Amniotic stem cell (primary cell): ENCODE measurements at regions not wholly inside any gene's neighbourhood (a gene's known extent, or its start where the extent isn't known, plus 50 kb on each side); places are given as distances from the start of the nearest gene placed in this dataset.

Experiments used
- DNase-seq: peaks from one replicate; lab custom pipeline; 2025; lab: John Stamatoyannopoulos, UW

DNA sequence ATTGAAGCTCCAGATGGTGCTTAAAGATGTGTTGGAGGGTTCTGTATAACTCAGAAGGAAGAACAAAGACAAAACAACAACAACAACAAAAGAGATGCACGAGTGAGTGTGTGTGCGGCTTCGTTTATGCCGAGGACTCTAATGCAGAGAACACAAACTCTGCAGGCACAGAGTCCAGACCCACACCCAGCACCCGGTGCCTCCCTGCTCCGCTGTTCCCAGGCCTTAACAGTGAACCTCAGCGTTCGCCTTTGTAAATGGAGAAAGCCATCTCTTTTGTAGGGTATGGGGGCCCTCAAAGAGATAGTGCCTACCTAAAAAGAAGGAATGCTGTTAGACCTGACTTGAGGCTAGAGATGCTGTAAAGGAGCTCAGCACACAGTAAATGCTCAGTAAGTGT is 243.3 kb downstream of the ERMARD start:
- no peak for DNase-seq

DNA sequence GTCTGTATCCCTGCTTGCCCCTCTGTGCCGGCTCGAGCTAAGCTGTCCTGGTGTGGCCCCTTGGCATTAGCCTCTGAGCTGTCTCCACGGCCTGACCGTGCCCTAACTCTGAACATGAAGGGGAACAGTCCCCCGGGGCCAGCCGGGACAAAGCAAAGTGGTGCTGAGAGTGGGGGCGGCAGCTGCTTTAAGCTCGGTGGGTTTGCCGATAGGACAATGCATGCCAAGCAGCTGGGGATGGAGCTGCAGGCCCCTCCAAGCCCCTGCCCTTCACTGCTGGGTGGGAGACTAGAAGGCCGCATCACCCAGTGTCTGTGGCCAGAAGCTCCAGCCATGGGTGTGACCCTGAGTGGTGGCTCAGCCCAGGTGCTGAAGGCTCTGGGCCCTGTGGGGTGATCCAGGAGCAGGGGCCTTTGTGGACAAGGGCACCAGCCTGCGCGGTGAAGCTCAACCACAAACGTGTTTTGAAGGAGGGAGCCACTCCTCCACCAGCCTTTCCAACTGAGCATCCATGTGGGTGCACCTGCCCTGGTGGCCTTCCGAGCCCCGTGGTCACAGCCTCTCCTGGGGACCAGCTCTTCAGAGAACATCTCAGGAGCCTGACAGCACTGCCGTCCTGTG is 242.5 kb downstream of the ERMARD start:
- no peak for DNase-seq

DNA sequence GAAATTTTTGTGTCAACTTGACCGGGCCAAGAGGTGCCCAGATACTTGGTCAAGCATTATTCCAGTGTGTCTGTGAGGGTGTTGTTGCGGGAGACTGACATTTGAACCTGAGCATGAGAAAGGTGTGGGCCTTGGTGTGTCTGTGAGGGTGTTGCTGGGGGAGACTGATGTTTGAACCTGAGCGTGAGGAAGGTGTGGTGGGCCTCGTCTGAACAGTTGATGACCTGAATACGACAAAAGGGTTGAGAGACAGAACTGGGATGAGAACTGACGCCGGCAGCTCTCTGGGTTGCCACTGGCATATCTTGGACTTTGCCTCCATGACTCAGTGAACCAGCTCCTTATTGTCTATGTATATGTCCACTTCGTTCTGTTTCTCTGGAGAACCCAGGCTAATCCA is 240.5 kb downstream of the ERMARD start:
- no peak for DNase-seq

DNA sequence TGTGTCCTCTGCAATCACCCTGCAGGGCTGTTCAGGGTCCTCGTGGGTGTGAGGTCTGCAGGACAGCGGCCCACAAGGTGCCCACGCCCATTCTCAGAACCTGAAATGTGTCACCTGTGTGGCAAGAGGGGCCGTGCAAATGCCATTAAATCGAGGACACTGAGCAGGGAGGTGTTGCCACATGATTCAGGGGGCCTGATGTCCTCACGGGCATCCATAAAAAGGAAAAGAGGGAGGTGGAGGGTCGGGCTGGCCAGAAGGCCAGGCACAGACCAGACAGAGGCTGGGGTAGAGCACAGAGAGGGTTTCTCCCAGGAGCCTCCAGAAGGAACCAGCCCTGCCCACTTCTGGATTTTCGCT is 239.6 kb downstream of the ERMARD start:
- DNase-seq: no peak

DNA sequence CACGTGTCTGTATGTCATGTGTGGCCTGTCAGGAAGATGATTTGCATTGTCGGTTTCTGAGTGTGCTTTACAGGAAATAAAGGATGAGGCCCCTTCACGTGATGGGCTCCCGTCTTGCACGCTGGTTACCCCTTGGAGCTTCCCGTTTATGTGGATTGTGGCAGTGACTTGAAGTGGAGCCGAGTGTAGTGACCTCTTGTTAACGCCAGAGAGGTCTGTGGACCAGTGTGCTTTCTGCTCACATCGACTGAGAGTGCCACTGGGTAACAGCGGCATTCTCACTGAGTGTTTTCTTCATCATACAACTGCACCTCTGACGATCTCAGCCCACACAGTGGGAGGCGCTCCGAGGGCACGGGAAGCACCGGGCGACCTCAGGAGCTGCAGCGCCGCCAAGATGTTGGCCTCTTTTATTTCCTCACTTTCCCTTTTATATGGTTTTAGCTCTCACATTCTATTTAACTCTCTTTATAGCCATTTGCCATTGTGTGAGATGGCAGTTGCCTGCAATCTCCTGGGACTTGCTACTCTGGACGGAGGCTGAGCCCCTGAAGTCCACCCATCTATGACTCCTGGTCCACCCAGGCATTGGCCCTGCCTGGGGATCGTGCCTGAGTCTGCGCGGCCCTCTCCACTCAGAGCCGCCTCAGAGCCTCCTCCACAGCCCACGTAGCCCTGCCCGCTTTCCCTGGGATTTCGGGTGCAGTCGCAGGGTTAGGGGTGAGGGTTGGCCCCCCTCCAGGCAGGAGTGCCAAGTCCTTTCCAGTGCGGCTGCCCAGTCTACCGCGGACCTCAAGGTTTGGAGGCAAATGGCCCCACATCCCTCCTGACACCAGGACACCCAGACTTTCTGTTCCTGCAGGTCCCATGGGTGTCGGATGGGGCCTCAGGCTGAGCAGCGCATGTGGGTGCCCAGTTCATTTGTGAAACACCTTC is 238.9 kb downstream of the ERMARD start:
- no peak for DNase-seq

DNA sequence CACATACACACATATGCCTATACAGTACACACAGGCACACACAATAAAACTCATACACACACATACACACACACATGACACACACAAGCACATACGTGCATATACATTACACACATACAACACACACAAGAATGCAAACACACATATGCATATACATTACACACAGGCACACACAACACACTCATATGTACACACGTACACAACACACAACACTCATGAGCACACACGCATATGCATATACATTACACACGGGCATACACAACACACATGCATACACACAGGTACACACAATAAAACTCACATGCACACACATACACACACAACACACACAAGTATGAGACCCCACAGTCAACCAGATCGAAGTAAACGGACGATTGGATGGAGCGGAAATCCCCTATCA is 238.2 kb downstream of the ERMARD start:
- no peak for DNase-seq

DNA sequence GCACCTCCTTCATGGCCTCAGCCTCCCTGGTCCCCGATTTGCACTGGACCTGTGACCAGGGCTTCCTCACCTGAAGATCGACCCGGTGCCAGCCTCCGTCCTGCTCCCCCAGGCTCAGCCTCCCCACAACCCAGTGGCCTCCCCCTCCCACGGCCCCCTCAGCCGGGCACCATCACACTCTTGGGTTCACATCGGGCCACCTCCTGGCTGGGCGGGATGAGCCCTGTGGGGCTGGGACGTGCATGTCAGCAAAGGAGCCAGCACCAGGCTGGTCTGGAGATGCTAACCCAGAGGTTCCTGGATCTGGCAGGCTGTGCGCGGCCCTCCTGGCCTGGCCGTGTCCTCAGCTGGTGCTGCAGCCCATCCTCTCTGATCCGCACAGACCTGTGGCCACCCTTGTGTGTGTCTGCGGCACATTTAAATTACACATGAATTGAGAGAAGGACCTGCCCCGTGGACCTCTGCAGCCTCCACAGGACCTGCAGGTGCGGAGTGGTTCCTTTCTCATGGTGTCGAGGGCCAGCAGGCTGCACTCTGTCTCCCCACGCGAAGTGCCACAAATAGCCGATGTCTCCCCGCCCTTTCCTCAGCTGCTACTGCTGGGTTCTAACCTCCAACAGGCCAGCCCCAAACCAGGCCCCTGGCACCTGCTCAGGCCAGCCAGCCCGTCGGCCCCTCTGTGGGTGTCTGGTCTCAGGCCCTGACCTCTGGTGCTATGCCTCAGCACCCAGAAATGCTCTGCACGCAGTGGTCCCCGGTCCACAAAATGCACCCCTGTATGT is 237.5 kb downstream of the ERMARD start:
- DNase-seq: no peak

DNA sequence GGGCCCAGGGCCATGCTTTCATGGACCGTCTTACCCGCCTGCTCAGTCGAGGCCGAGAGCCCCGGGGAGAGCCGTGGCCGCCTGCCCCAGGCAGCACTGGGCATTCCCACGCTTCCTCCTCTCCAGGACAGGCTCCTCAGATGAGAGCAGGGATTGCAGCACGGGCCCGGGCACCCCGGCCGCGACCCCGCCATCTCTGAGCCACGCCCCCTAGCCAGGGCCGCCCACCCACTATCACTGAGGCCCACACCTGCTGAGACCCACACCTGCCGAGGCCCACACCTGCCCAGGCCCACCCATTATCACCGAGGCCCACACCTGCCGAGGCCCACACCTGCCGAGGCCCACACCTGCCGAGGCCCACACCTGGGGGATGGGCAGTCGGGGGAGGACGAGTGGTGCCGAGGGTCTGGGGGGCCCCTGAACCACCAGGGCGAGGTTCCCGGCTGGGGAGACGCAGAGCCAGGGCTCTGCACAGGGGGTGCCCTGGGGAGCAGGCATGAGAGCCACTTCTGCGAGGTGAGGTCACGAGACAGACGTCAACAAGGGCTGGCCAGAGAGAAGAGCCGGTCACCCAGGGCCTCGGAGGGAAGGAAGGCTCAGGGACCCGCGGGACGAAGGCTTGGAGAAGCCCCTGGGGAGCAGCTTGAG is 235.6 kb downstream of the ERMARD start:
- DNase-seq: no peak

DNA sequence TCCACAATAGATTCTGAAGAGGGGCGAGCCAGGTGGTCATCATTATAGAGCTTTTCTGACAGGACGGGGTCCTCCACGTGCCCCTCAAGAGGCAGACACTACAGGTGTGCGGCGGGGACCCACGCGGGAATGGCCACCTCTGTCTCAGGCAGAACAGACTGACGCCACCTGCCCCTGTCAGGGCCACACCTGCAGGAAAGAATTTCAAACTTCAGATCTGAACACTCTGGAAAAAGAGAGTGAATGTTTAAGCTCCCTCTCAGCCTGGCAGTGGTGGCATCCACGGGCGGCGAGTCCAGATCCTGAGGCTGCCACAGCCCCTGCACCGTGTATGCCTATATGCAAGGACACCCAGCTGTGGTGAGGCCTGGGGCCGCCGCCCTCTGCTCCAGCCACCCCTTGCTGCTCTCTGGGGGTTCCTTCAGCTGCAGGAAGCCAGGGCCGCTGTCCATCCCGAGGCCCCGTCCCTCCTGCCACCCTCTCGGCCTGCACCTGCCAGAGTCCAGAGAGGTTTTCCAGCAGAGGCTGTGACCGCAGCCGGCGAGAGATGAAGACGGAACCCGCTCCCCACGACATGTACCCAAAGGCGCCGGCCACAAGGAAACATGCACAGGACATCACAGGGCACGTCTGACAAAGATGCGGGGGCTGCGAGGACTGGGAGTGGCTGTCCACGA is 234.9 kb downstream of the ERMARD start:
- DNase-seq: no peak

DNA sequence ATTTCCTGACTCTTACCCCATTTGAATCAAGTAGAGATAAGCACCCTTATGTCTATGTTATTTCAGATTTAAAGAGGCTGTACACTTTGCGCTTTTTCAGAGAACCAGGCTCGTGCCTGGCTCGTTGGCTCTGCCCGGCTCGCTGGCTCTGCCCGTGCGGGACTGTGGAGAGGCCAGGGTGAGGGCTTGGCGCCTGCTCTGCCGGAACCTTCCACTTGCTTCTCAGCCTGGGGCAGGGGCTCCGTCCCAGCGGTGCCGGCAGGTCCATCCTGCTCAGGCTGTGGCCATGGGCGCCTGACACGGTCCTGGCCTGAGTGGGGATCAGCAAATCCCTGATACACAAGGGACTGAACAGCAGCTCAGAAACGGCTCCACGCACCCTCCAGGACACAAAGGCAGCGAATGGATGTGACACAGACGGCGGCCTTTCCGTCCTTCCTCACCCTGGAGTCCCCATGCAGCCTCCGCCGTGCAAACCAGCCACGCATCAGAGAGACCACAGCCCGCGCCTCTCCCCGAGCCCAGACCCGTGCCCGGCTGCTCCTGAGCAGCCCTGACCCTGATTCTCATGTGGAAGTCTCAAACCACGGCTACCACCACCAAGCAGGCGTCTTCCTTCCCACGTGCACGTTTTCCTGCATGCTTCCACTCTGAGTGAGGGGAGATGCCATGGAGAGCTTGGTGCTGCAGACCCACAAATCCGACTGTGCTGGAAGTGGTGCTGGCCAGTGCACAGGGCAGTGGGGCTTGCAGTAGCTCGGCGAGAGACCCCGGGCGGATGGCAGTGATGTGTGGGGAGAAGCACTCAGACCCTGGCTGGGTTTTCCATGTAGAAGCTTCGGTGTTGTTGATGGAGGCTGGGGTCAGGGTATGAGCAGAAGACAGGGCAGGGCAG is 233.9 kb downstream of the ERMARD start:
- DNase-seq: no peak

DNA sequence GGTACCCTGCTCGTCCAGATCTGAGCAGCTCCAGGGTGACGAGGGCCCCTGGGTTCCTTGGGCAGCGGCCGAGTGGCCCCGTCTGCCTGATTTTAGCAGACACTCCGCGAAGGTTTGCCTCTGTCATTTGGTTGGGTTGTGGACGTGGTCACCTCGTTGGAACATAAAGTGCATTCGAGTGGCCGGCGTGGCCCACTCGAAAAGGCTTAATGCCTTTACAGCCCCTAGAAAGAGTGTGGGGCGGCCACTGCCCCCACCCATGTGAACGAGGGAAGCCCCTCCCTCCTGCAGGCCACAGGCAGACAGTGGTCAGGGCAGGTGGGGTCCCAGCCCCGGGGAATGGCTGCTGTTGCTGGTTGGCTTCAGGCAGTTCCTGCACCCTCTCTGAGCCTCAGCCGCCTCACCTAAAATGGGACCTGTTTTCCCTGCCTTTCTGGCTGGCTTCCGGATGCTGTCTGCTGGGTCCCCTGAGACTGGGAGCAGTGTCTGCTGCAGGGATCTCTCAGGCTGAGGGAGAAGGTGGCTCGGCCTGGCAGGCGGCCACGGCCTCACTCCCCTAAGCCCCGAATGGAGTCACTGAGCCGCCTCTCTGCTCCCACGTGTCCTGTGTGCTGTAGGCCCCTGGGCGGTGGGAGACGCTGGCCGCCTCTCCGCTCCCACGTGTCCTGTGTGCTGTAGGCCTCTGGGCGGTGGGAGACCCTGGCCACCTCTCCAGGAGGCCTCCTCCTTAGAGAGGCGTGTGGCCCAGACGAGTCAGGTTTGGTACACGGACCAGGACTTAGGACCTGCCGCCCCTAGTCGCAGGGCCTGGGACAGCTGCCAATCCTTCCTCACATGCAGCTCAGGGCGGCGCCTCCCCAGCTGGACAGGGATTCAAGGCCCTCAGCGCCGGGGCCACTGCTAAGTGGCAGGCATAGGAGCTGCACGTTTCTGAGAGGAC is 233.0 kb downstream of the ERMARD start:
- no peak for DNase-seq

DNA sequence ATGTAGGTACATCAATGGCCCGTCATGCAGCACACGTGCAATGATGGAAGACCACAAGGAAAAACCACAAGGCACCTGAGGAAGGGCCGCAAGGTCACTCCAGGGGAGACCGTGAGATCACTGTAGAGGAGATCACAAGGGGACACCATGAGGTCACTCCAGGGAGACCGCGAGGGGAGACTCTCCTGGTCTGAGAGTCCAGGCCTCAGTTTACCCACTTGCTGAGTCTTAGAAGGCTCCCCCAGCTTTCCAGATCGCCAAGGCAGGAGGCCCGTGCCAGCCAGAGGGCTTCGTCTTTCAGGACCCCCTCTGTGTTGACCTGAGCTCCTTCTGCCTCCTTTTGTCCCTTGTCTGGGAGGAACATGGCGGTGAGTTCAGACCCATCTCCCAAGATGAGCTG is 232.2 kb downstream of the ERMARD start:
- no peak for DNase-seq

DNA sequence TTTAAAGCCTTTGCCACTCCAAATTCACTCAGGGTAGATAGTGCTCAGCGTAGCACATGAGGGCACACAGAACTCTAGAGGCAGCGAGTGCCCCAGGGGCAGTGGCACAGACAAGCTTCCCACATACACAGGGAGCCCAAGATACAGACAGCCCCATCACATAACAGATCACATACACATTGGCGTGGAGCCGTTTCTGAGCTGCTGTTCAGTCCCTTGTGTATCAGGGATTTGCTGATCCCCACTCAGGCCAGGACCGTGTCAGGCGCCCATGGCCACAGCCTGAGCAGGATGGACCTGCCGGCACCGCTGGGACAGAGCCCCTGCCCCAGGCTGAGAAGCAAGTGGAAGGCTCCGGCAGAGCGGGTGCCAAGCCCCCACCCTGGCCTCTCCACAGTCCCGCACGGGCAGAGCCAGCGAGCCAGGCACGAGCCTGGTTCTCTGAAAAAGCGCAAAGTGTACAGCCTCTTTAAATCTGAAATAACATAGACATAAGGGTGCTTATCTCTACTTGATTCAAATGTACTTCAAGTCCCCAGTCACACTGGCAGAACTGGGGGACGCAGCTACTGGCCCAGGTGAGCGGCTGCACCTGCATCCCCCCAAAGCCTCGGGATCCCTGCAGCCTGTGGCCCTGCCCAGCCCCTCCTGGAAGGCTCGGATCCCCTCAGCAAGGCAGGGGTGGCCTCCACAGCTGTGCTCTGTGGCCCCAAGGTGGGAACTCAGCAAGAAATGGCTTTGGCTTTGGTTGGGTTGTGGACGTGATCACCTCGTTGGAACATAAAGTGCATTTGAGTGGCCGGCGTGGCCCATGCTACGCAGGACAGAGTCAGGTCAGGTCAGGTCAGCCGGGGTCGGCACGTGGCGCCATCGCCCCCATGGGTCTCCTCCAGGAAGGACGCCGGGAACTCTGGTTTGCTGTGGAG is 231.3 kb downstream of the ERMARD start:
- no peak for DNase-seq

DNA sequence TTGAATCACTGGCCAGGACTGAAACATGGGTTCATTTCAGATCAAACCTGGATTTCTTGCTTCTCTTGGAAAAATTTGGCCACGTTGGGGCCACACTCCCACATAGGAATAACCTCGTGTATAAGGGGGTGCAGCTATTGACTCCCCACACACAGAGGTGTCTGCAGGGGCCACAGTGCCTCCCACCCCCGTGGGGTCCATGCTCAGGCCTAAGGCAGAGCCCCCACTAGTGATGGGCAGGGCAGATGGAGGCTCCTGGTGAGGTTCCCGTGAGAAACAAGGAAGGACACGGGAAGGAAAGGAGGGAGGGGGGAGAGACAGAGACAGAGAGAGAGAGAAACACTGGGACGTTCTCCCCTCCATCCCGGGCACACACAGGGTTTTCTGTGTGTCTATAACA is 230.5 kb downstream of the ERMARD start:
- DNase-seq: no peak

DNA sequence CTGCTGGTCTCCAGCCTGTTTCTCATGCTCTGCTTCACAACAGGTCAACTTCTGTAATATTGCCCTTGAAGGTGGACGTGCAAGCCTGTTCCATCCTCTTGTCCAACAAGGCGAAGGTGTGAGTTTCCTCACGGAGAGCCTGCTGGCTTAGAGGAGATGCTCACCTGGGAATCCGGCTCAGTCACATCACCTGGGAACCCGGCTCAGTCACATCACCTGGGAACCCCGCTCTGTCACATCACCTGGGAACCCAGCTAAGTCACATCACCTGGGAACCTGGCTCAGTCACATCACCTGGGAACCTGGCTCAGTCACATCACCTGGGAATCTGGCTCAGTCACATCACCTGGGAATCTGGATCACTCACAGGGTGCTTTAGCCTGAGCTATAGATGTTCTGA is 230.1 kb downstream of the ERMARD start:
- DNase-seq: no peak

DNA sequence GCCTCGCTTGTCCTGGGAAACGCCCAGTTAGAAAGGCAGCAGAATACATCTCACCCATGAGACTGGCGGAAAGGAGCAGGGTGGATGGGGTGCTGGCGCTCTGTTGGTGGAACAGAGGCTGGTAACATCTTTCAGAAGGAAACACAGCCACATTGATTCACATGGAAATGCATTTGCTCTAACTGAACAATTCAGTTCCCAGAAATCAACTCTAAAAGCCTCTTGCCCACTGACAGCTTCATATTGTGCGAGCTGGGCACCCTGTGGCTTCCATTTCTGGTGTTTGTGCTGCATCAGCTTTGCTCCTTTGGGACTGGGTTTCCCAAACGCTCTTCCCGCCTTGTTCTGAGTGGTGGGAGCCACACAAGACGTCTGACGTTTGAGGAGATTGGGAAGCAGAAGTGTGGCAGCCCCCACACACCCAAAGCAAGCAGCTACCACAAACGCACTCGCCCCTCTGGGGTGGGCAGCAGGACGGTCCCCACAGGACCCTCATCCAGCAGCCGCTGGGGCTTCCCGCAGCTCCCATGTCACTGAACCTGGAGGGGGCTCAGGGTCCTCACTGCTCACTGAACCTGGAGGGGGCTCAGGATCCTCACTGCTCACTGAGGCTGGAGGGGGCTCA is 229.5 kb downstream of the ERMARD start:
- no peak for DNase-seq

DNA sequence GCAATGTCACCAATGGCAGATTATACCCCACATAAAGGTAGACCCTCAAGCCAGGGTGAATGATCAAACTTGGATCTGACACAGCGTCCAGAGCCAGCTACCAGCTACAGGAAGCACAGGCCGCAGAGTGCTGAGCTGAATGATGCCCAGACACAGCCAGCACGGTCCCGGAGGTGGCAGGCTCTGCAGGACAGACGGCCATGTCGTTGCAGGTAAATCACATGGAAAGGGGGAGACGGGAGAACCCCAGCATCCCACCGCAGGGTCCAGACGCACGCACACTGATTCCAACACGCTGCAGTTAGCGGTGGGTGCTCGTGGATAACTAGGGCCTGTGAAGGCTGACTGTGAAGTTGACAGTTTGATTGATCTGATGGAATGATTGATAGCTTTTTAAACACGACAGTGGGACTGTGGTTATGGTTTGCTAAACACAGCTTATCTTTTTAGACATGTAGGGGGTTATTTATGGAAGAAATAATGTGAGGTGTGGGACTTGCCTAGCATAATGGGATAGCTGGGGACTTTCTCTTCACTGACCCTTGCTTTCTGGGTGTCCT is 228.5 kb downstream of the ERMARD start:
- no peak for DNase-seq
